ENCODE measurements at regions not wholly inside any gene's neighbourhood (a gene's known extent, or its start where the extent isn't known, plus 50 kb on each side); places are given as distances from the start of the nearest gene placed in this dataset.

DNA sequence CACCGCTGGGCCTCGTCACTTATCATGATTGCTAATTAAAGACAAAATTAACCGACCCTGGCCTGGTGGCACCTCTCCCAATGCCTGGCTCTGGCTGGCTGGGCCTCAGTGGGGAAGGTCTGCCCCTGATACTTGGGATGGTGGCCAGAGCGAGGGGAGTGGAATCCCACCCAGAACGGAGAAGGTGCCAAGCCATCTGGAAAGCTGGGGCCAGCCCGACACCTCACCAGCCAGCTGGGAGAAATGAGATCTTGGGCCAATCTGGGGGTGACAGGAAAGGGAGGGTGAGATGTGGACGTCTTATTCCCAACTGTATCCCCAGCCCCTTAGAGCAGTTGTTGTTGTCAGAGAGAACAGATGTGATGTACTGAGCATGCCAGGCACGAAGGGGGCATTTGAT is 215.0 kb upstream of the PWP1 start:
- no peak for TF ChIP-seq CTCF (conservative IDR thresholded peaks at IDR 0.05; ENCODE audit: low read length)
- TF ChIP-seq EZH2phosphoT487 (IDR thresholded peaks at IDR 0.05; ENCODE audit: borderline replicate concordance): no peak
